HL-60 (cell line): ENCODE measurements at regions not wholly inside any gene's neighbourhood (a gene's known extent, or its start where the extent isn't known, plus 50 kb on each side); places are given as distances from the start of the nearest gene placed in this dataset.
"Not testable (repeated sequence)": the region's sequence is repeated elsewhere in the genome, so short reads cannot be mapped to it uniquely, and the experiment has no call there.

Experiments
- CTCF ChIP-seq: IDR thresholded peaks from one replicate; pipeline ENCODE4 v1.5.1; 2011; ENCODE audit warnings: low read length, control low read depth, inconsistent platforms; ENCODE audit not compliant: insufficient read depth
- REST ChIP-seq: IDR thresholded peaks from 2 replicates; pipeline ENCODE4 v1.6.1; 2012; ENCODE audit warnings: low read depth; ENCODE audit not compliant: insufficient replicate concordance

GRCh38 chr2:89856305-89856704 is 1164.8 kb downstream of the RPIA start:
- not testable (repeated sequence) for TF ChIP-seq CTCF, REST
